Lower leg skin (tissue), 4 donors: ENCODE measurements at regions not wholly inside any gene's neighbourhood (a gene's known extent, or its start where the extent isn't known, plus 50 kb on each side); places are given as distances from the start of the nearest gene placed in this dataset.
"Not testable (repeated sequence)": the region's sequence is repeated elsewhere in the genome, so short reads cannot be mapped to it uniquely, and the experiment has no call there.

Experiments
- DNase-seq, 2 donors: peaks; one replicate each; pipeline ENCODE4 v3.0.0-alpha.2; 2019; ENCODE audit warnings: low spot score in 2 of 2
- H3K4me3 ChIP-seq: fragments of 200-600 bp; sonication (generic); 2 replicates; pipeline ENCODE4 v1.5.1; 2017; ENCODE audit warnings: mild to moderate bottlenecking, low read depth; ENCODE audit not compliant: poor library complexity, severe bottlenecking
- POLR2A ChIP-seq, 2 donors: fragments of 450-650 bp; IDR thresholded peaks; one replicate each; pipeline ENCODE4 v1.6.1; 2016 to 2017; ENCODE audit warnings: antibody characterized with exemption in 2 of 2, mild to moderate bottlenecking in 1 of 2, moderate library complexity in 1 of 2
- WGBS, 2 donors: methylation state at CpG; one replicate each; pipeline ENCODE4 v1.1.5; 2018; 5-methylcytosine and 5-hydroxymethylcytosine counted together
- intact Hi-C: fragments of 100-400 bp; cut with DNase I; formaldehyde crosslinking; loops from one replicate; pipeline ENCODE4 v1.15.0; 2023; ENCODE audit warnings: low total_unique reads
- TF ChIP-seq, protein P1 (sequence below), 3 donors: fragments of 450-650 bp; IDR thresholded peaks; one replicate each; pipeline ENCODE4 v1.5.1; 2016; ENCODE audit warnings: antibody characterized with exemption in 3 of 3, mild to moderate bottlenecking in 3 of 3, moderate library complexity in 2 of 3

DNA sequence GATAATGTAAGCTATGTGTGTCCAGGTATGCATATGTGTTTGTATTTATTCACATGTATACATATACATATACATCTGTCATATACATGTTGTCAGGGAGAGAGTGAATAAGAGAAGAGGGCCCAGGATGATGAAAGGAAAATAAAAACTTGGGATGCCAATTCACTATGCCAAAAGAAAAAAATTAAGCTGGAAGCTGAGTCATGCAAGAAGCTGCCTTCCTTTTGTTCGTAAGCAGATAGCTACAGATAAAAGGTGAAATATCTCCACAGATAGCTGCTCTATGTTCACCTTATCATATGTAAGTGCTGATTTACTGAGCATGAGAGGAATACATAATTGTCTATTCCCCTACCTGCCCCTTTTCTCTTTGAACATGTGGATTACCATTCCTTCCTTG lies 579.9 kb downstream of the EPM2A start:
- WGBS, 2 donors: 43 to 53% methylated on average over 1 of the region's 1 CpG
- TF ChIP-seq POLR2A (IDR thresholded peaks at IDR 0.05): no peak
- TF ChIP-seq, protein P1, sequence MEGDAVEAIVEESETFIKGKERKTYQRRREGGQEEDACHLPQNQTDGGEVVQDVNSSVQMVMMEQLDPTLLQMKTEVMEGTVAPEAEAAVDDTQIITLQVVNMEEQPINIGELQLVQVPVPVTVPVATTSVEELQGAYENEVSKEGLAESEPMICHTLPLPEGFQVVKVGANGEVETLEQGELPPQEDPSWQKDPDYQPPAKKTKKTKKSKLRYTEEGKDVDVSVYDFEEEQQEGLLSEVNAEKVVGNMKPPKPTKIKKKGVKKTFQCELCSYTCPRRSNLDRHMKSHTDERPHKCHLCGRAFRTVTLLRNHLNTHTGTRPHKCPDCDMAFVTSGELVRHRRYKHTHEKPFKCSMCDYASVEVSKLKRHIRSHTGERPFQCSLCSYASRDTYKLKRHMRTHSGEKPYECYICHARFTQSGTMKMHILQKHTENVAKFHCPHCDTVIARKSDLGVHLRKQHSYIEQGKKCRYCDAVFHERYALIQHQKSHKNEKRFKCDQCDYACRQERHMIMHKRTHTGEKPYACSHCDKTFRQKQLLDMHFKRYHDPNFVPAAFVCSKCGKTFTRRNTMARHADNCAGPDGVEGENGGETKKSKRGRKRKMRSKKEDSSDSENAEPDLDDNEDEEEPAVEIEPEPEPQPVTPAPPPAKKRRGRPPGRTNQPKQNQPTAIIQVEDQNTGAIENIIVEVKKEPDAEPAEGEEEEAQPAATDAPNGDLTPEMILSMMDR (IDR thresholded peaks at IDR 0.05): no peak
- no peak overlapping the region for H3K4me3 ChIP-seq
- DNase-seq: no peak
- intact Hi-C loops: no loop called here

DNA sequence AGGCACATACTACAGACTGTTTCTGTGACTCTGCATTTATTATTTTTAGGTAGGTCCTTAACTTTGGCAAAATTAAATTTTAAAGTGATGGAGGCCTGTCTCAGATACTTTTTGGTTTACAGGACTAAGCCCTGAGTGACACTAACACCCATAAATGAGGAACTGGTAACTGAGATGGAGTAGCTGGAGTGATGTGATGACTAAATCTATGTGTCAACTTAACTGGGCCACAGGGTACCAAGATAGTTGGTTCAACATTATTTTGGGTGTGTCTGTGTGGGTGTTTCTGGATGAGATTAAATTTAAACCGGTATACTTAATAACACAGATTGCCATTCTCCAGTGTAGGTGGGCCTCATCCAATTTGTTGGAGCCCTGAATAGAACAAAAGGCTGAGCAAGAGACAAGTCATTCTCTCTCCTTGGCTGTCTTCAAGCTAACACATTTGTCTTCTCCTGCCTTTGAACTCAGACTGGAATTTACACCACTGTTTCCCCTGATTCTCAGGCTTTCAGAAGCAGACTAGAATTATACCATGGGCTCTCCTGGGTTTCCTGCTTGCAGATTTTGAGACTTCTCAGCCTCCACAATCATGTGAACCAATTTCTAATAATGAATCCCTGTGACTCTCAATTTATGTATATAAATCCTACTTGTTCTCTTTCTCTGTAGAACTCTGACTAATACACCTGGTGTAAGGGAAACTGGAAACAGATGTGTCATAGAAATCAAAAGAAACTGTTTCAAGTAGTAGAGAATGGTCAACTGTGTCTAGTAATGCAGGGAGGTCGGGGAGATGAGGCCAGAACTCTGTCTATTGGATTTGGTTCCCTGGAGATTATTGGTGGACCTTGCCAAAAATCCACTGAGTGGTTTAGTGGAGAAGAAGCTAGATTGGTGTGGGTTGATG lies 579.2 kb downstream of the EPM2A start:
- intact Hi-C loops: no loop called here
- TF ChIP-seq POLR2A (IDR thresholded peaks at IDR 0.05): no peak
- TF ChIP-seq, protein P1 (IDR thresholded peaks at IDR 0.05): no peak
- H3K4me3 ChIP-seq: no peak overlapping the region
- WGBS, 2 donors: 63 to 67% methylated on average over 2 of the region's 2 CpGs
- no peak for DNase-seq

DNA sequence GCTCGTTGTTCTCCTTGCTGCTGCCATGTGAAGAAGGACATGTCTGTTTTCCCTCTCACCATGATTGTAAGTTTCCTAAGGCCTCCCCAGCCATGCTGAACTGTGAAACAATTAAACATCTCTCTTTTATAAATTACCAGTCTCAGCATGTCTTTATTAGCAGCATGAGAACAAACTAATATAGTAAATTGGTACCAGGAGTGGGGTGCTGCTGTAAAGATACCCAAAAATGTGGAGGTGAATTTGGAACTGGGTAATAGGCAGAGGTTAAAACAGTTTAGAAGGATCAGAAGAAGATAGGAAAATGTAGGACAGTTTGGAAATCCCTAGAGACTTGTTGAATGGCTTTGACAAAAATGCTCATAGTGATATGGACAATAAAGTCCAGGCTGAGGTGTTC lies 576.7 kb downstream of the EPM2A start:
- intact Hi-C loops: not testable (repeated sequence)

DNA sequence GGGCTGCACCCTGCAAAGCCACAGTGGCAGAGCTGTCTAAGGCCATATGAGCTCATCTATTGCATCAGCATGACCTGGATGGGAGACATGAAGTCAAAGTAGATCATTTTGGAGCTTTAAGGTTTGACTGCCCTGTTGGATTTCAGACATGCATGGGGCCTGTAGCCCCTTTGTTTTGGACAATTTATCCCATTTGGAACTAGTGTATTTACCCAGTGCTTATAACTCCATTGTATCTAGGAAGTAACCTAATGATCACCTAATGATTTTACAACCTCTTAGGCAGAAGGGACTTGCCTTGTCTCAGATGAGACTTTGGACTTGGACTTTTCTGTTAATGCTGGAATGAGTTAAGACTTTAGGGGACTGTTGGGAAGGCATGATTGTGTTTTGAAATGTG lies 575.4 kb downstream of the EPM2A start:
- H3K4me3 ChIP-seq: no peak overlapping the region
- TF ChIP-seq, protein P1 (IDR thresholded peaks at IDR 0.05): no peak
- TF ChIP-seq POLR2A (IDR thresholded peaks at IDR 0.05): no peak
- intact Hi-C loops: no loop called here
- no peak for DNase-seq

More for the DNA sequence above, 576.7 kb downstream of the EPM2A start:
- not testable (repeated sequence) for H3K4me3 ChIP-seq, DNase-seq
- WGBS, 2 donors: 89 to 97% methylated on average over 1 of the region's 1 CpG

DNA sequence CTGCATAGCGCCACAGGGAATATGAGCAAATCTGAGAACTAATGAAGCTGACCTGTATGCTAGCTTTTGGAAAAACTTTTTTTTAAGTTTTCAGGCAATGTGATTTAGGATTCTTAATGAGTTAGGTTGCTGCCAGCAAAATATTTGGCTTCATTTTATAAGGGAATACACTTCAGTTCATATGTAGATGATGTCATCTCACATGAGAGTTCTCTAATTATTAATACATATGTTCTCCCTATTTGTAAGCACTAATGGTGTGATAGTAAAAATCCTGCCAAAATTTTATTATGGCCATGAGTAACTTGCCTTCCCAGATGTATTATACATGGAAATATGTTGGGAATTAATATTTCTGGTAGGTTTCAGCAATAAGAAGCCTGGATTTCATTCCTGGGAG lies 573.8 kb downstream of the EPM2A start:
- intact Hi-C loops: no loop called here
- no peak for DNase-seq
- TF ChIP-seq POLR2A (IDR thresholded peaks at IDR 0.05): no peak
- TF ChIP-seq, protein P1 (IDR thresholded peaks at IDR 0.05): no peak
- no peak overlapping the region for H3K4me3 ChIP-seq
- WGBS, 2 donors: 88 to 96% methylated on average over 1 of the region's 1 CpG

DNA sequence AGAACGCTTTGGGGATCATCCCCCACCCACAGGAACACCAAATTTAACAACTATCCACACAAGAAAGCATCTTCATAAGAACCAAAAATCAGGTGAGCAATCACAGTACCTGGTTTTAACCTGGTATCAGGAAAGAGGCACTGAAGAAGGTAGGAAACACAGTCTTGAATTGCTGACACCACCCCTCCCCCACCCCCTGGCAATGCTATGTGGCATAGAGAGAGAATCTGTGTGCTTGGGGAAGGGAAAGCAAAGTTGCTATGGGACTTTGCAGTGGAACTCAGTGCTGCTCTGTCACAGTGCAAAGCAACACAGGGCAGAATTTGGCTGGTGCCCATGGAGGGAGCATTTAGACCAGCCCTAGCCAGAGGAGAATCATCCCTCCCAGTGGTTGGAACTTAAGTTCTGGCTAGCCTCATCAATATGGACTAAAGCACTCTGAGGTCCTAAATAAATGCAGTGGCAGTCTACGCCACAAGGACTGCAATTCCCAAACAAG lies 565.5 kb downstream of the EPM2A start:
- TF ChIP-seq, protein P1 (IDR thresholded peaks at IDR 0.05): no peak
- TF ChIP-seq POLR2A (IDR thresholded peaks at IDR 0.05): no peak
- 92 to 93% methylated on average over 2 of the region's 2 CpGs for WGBS, 2 donors
- intact Hi-C loops: no loop called here
- no peak for DNase-seq
- H3K4me3 ChIP-seq: no peak overlapping the region
